Renal cortex interstitium (tissue), 11 donors: ENCODE measurements at regions not wholly inside any gene's neighbourhood (a gene's known extent, or its start where the extent isn't known, plus 50 kb on each side); places are given as distances from the start of the nearest gene placed in this dataset.
A peak's percentile ranks its signal among the peaks of the same experiment; 100 is the strongest.

Source experiments
- DNase-seq, 11 donors: peaks; one replicate each; pipeline ENCODE4 v3.0.0-alpha.2; 2013; ENCODE audit warnings: low read depth in 9 of 11, low spot score in 4 of 11; ENCODE audit errors: extremely low read depth in 1 of 11

- DNase-seq, result no peak
These were observed 406.6 kb upstream of the DPPA4 start for GRCh38 chr3:109743981-109744380.

GRCh38 chr3:109772520-109772919 is 435.2 kb upstream of the DPPA4 start:
- no peak for DNase-seq

DNA sequence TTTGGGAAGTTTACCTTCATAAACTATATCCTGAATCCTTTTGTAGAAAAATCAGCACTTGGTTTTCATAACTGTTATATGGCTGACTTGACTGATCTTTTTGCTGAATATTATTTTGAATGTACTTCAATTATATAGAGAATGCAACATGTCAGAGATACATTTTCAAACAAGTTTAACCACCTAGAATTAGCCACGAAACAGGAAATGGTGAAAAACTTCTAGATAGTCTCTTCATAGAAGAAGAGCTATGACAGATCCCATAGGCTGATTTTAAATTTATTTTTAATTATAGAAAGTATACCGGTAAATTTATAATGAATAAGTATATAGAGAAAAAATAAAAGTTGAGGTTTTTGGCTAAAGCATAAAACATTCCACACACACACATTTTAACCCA is 436.8 kb upstream of the DPPA4 start:
- no peak for DNase-seq

DNA sequence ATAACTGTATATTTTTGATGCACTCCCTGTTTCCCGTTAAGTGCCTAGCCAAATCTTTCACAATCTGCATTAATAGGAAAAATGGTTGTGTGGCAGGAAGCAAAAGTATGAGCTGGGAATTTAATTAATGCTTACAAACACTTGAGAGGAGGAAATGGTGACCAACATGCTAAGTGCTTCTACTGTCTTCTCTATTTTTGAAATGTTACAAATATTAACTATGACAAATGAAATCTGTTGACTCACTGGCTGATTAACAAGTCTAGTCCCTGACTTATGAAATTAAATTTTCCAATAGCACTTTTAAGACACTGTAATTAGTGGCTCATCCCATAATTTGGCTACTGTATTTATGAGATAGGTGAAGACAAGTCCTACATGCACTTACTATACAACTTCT is 446.9 kb upstream of the DPPA4 start:
- no peak for DNase-seq

- no peak for DNase-seq
These were observed 447.7 kb upstream of the DPPA4 start for GRCh38 chr3:109784852-109785631.

DNA sequence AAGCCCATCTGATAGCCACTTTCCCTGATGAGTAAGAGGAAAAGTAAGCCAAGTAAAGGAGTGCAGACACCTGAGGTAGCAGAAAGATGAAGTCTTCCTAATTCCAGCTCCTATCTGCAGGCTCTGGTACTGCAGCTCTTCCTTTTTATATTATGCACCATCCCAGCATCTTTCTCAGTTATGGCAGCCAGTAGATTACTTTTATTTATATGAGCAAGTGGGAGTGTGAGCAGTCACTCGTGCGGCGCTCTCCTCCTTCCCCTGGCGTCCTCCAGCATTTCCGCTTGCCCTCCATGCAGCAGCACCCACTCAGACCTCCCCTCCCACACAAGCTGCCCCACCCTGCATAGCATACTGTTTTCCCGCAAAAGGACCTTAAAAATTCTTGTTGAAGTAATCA is 465.9 kb upstream of the DPPA4 start:
- no peak for DNase-seq

- DNase-seq, result no peak
These were observed 467.4 kb upstream of the DPPA4 start for GRCh38 chr3:109804697-109805096.

- no peak for DNase-seq
These were observed 469.6 kb upstream of the DPPA4 start for GRCh38 chr3:109806929-109807328.

DNA sequence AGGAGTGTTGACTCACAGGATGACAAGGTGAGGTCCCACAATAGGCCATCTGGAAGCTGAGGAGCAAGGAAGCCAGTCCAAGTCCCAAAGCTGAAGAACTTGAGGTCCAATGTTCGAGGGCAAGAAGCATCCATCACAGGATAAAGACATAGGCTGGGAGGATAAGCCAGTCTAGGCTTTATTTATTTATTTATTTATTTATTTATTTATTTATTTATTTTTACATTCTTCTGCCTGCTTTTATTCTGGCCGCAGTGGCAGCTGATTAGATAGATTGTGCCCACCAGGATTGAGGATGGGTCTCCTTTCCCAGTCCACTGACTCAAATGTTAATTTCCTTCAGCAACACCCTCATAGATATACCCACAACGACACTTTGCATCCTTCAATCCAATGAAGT is 472.2 kb upstream of the DPPA4 start:
- no peak for DNase-seq

- no peak for DNase-seq
These were observed 480.7 kb upstream of the DPPA4 start for GRCh38 chr3:109818081-109818480.

GRCh38 chr3:109819734-109820133 is 482.4 kb upstream of the DPPA4 start:
- DNase-seq, result peak in 3 of 11 donors; percentile 5 to 9 (median 7)

- no peak for DNase-seq
These were observed 488.8 kb upstream of the DPPA4 start for GRCh38 chr3:109825971-109826810.

- DNase-seq, result no peak
These were observed 494.1 kb upstream of the DPPA4 start for GRCh38 chr3:109831403-109831802.

DNA sequence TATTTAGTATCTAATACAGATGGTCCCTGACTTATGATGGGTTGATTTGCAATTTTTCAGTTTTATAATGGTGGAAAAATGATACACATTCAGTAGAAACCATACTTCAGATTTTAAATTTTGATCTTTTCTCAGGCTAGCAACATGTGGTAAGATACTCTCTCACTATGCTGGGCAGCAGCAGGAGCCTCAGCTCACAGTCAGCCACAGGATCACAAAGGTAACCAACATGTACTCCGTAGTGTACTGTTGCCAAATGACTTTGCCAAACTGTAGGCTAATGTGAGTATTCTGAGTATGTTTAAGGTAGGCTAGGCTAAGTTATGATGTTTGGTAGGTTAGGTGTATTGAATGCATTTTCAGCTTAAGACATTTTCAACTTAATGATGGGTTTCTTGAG is 498.6 kb upstream of the DPPA4 start:
- DNase-seq, result no peak

- no peak for DNase-seq
These were observed 514.5 kb upstream of the DPPA4 start for GRCh38 chr3:109851854-109852253.

DNA sequence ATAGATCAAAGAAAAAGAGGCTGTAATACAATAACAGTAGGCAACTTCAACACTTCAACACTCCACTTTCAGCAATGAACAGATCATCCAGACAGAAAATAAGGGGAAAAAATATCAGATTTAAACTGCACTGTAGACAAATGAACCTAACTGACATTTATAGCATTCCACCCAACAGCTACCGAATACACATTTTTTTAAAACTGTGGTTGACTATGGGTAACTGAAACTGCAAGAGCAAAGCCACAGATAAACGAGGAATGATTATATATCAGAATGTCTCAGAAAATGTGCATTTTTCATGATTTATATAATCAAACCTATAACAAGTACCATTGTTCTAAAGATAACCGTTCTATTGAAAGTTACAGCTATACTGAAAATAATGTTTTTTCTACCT is 514.9 kb upstream of the DPPA4 start:
- DNase-seq, result no peak

GRCh38 chr3:109853077-109853731 is 515.9 kb upstream of the DPPA4 start:
- DNase-seq, result no peak

GRCh38 chr3:109863701-109864100 is 526.4 kb upstream of the DPPA4 start:
- DNase-seq, result no peak

DNA sequence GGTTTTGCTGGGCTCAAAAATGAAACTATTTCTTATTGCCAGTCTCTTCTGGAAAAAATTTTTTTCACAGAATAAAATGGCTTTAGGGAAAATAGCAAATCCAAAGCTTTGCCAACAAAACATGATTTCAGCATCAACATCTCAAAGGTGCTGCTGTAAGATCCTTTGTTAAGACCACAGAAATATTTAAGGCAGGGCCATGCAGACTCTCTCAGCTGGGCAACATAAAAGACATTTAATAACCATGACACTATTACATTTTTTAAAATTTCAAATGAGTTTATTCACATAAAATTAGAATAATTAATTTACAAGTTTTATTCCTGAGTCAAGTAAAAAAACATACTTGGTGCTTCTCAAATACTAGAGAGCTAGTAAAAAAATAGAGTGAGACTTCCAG is 527.1 kb upstream of the DPPA4 start:
- DNase-seq, result no peak

GRCh38 chr3:109869586-109869985 is 532.2 kb upstream of the DPPA4 start:
- DNase-seq, result no peak
